ENCODE measurements at regions not wholly inside any gene's neighbourhood (a gene's known extent, or its start where the extent isn't known, plus 50 kb on each side); places are given as distances from the start of the nearest gene placed in this dataset.
"Not testable (repeated sequence)": the region's sequence is repeated elsewhere in the genome, so short reads cannot be mapped to it uniquely, and the experiment has no call there.

DNA sequence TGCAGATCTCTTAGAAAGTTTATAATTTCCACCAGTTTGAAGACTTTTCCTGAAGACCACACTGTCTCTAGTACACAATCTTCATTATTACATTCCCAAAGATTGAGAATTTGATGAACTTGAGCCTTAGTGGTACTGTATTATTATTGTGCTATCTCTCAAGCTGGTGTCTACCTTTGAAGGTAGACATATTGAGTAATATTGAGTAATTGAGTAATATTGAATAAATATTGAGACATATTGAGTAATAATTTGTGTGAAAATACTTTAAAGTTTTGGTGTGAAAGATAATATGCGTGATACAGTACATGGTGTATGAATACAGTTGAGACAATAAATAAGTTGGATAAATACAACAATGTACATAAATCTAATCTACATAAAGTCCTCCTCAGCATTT is 613.1 kb upstream of the ADGRL2 start:
- no peak for DNase-seq

DNA sequence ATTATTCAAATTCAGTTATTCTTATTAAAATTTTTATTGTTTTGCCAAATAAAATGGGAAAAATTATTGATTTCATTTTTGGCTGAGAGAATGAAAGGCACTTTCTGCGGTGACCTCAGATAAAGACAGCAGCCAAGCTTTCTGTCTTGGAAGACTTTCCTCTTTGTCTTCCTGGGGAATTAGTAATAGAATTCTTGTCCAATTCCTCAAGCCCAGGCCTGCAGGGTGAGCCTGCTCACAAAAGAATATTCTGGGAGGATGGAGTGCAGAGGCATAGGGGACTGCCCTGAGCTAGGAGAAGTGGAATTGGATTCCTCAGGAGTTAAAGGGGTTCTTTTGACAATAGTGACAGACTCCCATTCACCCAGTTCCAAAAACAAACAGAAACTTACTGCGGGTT is 614.5 kb upstream of the ADGRL2 start:
- DNase-seq = no peak

DNA sequence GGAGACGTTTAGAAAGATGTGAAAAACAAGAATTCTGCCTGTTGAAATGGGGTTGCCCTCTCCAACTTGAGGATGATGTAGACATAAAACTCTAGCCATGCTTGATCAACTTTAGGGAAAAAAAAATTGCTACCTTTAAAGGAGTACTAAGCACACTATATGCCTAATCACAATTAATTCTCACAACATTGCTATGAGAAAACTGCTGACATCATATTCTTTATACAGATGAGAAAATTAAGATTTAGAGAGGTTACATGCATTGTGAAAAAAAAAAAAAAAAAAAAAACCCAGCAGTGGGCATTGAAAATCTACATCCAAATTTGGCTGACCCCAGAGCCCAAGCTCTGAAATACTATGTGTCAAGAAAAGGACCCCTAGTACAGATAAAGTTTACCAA is 617.2 kb upstream of the ADGRL2 start:
- DNase-seq = no peak

DNA sequence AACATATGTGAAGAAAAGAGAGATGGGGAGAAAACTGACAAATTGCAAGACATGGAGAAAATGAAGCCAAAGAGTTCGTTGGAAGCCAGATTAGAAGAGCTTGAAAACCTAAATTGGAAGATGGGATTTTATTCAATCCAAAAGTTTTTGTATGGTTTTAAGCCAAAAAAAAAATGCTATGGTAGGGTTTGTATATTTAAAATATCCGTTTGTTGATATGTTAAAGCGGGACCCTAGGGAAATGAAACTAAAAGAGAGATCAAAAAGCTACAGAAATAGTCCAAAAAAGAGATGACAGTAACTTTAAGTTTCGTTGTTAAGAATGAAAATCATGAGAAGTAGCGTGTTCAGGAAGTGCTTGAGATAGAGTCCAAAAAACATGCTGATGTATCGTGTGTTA is 617.7 kb upstream of the ADGRL2 start:
- DNase-seq = no peak

DNA sequence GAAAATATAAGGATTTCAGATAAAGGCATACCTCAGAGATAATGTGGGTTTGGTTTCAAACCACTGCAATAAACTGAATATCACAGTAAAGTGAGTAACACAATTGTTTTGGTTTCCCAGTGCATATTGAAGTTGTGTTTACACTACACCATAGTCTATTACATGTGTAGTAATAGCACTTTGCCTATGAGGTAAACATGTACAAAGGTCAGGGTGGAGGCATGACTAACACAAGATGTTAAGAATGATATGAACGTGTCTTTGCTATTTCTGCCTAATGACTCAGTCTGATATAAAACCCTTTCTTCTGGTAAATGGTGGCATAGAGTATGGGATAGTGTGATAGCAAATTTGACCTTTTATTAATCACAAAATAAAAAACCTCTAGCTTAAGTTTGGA is 621.5 kb upstream of the ADGRL2 start:
- no peak for DNase-seq

DNA sequence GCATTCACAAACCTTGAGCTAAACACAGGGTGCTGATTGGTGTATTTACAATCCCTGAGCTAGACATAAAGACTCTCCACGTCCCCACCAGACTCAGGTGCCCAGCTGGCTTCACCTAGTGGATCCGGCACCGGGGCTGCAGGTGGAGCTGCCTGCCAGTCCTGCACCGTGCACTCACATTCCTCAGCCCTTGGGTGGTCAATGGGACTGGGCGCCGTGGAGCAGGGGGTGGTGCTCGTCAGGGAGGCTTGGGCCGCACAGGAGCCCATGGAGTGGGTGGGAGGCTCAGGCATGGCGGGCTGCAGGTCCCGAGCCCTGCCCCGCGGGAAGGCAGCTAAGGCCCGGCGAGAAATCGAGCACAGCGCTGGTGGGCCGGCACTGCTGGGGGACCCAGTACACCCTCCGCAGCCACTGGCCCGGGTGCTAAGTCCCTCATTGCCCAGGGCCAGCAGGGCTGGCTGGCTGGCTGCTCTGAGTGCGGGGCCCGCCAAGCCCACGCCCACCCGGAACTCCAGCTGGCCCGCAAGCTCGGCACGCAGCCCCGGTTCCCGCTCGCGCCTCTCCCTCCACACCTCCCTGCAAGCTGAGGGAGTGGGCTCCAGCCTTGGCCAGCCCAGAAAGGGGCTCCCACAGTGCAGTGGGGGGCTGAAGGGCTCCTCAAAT is 622.2 kb upstream of the ADGRL2 start:
- not testable (repeated sequence) for DNase-seq

DNA sequence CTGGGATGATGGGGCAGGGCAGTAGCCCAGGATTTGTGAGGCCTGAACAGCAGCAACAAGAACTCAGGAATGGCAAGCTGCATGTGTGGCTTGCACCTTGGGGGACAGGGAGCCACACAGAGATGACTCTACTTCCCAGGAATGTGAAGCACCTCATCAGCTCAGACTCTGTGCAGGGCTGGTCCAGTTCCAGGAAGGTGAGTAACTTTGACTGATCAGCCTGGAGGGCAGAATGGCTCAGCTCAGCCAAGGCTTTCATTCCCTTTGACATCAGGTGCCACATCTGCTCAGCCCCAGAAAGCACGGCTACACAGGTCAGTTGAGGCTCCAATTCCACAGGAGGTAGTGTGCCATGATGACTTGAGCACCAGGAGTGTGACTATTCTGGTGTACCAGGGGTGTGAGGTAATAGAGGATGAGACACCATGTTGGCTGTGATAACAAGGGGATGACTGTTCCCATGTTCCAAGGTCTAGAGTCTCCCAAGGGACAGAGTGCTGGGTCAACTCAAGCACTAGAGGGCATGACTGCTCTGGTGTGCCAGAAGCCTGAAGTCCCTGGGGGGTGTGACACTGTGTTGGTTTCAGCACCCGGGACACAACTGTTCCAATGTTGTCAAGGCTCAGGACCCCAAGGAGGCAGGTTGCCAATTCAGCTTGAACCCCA is 625.8 kb upstream of the ADGRL2 start:
- DNase-seq = no peak

DNA sequence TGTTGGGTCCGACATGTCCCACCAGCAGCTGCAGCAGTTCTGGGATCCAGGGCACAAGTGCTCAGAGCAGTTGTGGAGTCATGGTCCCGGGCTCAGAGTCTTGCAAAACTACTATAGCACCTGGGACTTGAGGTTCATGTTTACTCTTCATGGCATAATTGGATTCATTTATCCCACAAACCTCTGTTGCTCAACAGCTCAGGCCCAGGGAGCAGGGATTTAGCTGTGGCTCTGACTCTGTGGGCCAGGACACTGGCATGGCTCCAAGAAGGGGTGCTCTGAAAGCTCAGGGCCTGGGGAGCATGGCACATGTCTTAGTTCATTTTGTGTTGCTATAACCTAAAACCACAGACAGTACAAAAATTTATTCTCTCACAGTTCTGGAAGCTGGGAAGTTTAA is 626.7 kb upstream of the ADGRL2 start:
- no peak for DNase-seq

DNA sequence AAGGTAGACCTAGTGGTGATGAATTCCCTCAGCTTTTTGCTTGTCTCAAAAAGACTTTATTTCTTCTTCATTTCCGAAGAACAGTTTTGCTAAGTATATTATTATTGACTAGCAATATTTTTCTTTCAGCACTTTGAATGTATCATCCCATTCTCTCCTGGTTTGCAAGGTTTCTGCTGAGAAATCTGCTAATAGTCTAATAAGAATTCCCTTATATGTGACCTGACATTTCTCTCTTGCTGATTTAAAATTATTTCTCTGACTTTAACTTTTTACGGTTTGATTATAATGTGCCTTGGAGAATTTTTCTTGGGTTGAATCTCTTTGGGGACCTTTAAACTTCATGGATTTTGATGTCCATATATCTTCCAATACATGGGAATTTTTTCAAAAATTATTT is 628.3 kb upstream of the ADGRL2 start:
- DNase-seq = no peak

DNA sequence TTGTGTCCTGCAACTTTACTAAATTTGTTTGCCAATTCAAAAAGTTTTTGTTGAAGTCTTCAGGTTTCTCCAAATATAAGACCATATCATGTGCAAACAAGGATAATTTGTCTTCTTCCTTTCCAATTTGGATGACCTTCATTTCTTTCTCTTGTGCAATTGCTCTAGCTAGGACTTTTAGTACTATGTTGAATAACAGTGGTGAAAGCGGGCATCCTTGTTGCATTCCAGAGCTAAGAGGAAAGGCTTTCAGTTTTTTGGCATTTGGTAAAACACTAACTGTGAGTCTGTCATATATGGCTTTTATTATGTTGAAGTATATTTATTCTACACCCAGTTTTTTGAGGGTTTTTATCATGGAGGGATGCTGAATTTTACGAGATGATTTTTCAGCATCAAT is 630.0 kb upstream of the ADGRL2 start:
- DNase-seq = no peak

DNA sequence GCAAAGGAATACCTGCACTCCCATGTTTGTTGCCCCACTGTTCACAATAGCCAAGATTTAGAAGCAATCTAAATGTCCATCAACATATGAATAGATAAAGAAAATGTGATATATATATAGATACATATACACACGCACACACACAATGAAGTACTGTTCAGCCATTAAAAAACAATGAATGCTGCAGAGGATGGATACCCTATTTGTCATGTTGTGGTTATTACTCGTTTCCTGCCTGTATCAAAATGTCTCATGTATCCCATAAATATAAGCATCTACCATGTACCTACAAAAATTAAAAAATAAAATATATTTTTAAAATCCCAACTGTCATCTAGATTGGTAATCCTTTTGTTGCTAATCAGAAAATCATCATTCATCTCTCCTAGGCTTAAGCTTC is 634.8 kb upstream of the ADGRL2 start:
- DNase-seq = no peak

DNA sequence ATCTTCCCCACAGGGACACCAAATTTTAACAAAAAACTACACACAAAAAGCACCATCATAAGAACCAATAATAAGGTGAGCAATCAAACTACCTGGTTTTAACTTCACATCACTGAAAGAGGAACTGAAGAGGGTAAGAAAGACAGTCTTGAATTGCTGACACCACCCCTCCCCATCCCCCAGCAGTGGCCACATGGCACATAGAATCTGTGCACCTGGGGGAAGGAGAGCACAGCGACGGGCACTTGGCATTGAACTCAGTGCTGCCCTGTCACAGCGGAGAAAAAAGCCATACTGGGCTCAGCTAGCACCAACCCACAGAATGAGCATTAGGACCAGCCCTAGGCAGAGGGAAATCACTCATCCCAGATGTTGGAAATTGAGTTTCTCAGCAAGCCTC is 640.0 kb upstream of the ADGRL2 start:
- DNase-seq = no peak

DNA sequence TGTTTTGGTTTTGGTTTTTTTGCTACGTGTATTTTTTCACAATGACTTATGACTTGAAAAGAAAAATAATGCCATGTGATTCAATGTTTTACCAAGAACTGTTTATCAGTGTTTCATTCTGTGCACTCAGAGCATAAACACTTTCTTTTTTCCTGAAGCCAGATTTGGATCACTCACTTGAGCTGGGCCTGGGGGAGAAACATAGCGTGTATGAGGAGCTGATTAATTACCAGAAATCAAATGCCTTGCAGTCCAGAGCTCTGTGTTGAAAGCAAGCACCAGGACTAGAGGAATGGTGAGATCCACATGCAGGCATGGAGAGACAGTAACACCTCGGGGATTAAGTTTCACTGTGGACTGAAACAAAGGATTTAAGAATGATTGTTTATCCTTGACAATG is 642.1 kb upstream of the ADGRL2 start:
- DNase-seq = no peak

DNA sequence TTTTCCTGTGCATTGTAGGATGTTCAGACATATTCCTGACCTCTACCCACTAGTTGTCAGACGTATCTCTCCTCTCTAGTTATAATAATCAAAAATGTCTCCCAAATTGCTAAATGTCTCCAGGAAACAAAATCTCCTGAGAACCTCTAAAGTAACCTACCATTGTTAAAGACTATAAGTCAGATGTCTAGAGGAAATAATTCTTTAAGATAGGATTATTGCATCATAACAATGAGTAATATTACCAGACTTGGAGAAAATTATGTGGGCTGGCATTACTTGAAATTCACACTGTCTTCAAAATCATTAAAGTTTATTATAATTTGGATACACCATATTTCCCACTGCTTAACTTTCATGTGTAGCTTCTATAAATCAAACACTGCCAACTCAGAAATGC is 643.0 kb upstream of the ADGRL2 start:
- DNase-seq = no peak

DNA sequence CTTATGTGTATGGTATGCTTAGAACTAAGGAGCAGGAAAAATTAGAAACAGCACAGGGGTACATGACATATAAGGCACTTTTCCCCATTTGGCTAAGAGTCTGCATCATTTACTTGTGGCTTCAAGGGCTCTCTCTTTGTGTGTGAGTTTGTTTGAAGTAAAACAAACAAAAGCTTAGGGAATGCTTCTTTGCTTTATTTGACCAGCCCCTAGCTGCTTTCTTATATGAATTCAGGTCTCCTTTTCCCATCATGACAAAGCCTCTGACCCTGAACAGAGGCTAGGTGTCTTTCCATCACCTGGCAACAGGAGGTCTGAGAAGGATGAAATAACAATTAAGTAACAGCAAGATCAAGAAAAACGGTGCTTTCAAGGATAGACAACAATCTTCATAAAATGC is 643.8 kb upstream of the ADGRL2 start:
- DNase-seq = no peak

DNA sequence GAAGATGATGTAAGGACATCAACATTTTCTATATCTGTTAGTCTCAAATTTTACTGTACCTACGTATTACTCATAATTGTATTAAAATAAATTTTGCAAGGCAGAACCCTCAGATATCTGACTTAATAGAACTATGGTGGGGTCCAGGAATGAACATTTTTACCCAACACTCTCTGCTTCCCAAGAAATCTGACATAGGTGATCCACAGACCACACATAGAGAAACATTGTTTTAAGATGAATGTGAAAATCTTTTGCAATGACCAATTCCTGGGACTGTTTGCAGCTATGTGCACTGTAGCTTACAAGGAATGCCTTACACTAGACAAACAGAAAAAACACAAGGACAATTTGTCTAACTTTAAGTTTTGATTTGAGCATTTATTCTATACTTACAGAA is 645.6 kb upstream of the ADGRL2 start:
- no peak for DNase-seq

DNA sequence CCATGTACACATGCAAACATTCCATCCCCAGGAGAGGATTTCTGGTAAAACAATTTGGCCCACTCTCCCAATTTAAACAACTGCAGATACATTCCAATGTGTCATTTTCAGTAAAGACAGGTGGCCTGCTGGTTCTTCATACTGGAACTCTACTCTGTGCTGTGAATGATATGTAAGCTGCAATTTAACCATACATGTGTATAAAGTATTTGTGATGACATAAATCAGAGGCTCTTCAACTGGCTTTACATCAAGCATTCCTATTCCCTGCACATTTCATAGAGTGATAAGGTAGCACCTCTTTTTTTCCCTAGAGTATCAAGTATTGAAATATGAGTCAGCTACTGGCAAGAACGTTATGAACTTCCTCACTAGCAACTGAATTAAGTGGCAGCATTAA is 649.5 kb upstream of the ADGRL2 start:
- DNase-seq = no peak

DNA sequence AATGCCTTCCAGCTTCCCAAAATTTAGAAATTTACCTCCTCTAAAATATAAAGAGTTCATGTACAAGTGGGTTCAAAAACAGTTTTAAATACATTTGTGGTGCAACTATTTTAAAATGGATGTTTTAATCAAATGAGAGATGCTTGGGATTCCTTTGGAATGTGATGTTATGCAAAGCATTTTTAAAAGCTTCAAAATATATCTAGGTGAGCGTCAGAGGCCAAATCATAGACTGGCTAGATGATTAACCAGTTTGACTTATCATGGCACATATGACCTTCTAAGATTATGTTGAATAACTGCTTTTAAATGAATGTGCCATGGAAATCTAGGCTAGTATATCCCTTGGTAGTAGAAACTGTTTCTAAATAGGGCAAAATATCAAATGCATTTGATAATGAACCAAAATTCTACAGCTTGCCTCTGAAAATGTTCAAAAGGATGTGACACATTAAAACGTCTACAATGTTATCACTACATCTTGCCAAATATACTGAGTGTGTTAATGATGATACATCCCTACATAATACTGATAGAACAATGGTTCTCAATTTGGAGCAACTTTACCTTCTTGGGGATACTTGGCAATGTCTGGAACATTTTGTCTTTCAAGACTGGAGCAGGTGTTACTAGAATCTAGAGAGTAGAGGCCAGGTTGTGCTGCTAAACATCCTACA is 650.9 kb upstream of the ADGRL2 start:
- DNase-seq = no peak

DNA sequence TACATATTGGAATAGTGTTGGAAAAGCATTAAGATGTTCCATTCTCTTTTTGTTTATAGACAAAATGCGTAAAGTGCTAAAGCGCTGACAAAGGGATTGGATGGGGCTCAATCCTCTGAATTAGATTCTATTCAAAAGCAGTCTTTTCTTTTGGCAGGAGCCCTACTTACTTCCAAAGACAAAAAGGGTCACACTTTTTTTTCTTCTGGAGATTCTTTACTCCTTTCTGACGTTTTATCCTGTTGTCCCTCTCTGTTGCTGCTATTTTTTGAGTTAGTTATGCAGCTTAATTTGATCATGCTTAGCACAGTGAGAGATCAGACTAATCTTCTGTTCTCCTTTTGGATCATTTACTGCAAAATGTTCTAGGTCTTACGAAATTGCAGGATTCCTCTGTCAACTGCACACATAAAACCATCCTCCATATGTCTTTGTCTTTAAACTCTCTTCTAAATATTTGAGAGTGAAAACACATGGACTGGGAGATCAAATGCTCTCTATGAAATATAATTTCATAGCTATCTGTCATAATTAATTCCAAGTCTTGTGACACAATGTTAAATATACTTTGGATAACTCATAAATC is 656.4 kb upstream of the ADGRL2 start:
- no peak for DNase-seq

DNA sequence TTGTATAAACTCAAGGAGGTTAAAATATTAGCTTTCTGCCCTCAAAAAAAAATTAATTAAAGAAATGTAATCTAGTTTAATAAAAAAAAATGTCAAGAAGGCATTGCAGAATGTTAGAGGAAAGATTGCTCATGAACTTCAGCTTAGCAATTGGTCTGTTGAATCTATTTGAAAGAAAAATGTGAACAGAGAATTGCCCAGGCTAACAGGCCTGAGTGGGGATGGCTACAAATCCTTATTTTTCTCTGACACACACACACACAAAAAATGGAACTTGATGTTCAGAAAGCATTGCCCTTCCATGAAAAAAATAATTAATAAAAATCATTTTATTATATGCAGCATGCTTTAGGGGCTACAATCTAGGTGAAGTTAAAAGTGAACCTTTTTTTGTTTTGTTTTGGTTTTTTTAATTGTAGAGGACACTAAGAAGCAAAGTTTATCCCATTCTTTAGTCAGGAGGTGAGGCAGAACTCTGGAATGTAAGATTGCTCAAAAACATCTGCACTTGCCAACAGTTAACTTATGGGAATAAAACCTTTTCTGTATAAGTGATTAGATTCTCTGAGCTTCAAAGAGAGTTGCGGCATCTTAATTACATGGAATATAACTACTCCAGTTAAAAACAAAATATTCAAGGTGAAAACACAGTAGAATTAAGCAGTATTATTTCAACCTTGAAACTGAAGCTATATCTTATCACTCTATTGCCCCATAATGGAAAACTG is 658.5 kb upstream of the ADGRL2 start:
- no peak for DNase-seq

DNA sequence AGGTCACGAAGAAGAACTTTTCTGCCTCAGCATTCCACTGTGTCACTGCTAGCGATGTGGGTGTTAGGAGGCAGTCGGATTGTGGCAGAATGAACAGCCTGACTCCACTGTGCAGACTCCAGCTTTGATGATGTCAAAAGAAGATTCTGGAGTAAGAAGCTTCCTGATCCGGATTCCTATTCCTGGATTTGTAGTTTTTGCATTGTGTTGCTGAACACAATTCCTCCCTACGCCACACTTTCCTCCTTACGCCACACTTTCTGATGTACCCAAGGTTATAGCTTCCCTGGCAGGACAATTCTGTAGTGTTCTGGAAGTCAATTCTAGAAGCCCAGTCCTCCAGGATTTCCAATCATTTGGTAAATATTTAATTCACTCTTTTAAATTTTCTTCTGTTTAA is 665.2 kb upstream of the ADGRL2 start:
- DNase-seq = no peak

DNA sequence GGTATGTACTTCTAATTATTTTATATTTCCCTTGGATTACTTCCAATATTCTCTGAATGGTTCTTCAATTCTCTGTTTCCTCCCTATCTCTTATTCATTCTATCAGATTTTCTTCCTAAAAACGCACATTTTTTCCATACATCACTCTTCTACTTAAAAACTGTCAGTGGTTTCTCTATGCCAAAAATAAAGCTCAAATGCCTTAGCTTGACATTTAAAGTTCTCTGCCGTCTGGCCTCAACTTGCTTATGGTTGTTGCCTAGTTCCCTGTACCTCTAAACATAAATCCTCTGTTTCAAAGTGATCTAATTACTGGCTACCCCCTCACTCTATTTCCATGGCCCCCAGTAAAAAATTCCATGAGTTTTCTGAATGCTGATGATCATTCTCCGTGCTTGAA is 671.0 kb upstream of the ADGRL2 start:
- no peak for DNase-seq

DNA sequence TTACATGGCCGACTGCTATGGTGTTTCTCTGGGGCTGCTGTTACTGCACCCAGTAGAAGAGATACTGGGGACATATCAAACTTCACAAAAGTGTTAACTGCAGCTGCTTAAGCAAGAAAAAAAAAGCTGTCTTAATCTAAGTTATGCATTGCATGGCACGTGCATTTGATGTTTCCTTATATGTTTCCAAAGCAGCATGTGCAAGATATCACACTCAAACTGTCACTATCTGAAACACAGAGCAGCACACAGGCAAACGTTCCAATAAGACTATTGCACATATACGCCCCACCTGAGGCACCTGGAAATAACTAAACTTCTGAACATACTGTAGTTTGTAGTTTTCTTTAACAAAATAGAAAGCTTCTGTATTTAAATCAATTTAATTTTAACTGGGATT is 671.4 kb upstream of the ADGRL2 start:
- DNase-seq = no peak

DNA sequence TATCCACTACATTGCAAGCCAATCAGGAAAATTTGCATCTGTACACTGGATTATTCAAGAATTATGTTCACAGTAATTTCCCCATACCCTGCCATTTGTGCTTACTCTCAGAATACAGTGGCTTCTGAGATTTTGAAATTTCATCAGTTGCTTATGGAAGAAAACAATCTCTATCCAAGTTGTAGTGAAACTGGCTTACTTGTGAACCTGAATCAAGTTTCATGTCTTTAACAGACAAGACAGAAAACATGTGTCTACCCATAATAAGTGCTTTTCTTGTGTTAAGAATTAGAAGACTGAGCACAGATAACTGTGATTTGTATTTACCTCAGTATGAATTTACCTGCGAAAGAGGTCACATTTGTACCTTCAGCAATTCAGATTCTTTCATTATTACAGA is 672.7 kb upstream of the ADGRL2 start:
- DNase-seq = no peak

Data from NCI-H510A (cell line).